ENCODE measurements at regions not wholly inside any gene's neighbourhood (a gene's known extent, or its start where the extent isn't known, plus 50 kb on each side); places are given as distances from the start of the nearest gene placed in this dataset.

DNA sequence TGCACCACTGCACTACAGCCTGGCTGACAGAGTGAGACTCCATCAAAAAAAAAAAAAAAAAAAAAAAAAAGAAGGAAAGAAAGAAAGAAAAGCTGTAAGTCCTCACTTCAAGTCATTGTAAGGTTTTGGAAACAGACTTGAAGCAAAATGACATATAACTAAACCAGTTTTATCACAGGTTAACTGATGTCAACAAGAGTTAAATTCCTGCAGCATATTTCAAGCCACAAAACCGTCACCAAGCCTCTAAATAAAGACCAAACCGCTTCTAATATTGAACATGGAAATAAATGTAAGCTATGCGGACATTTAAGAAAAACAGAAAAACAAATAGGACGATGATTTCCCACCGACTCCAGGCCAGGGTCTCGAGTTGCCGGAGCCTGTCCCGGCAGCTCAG, 88.9 kb upstream of the RPS6KA2 start:
- no peak for DNase-seq
- Histone ChIP-seq H3K36me3 (ENCODE audit: insufficient read depth, low read length) (no peaks in the 10 kb centered on the region), H3K4me3 (ENCODE audit: low read length) (no peak overlapping the region), H3K27ac (ENCODE audit: low read depth, low read length) (no peak overlapping the region), H3K4me1 (ENCODE audit: insufficient read depth, low read length) (no peaks in the 10 kb centered on the region), H3K27me3 (ENCODE audit: insufficient read depth, low read length, poor library complexity, severe bottlenecking) (no peaks in the 10 kb centered on the region), H3K9me3 (ENCODE audit: low read length) (no peaks in the 10 kb centered on the region)
- Mint-ChIP-seq H3K27ac (no peak overlapping the region), H3K36me3 (no peaks in the 10 kb centered on the region), H3K9me3 (peaks cover 0 to 11% (median 3%) of the 10 kb centered on the region in 5 donors), H3K4me3 (no peak overlapping the region), H3K27me3 (peaks cover 6 to 14% of the 10 kb centered on the region in 2 donors), H3K4me1 (no peaks in the 10 kb centered on the region)
- ChIA-PET CTCF (no interaction called here), POLR2A (no interaction called here)

DNA sequence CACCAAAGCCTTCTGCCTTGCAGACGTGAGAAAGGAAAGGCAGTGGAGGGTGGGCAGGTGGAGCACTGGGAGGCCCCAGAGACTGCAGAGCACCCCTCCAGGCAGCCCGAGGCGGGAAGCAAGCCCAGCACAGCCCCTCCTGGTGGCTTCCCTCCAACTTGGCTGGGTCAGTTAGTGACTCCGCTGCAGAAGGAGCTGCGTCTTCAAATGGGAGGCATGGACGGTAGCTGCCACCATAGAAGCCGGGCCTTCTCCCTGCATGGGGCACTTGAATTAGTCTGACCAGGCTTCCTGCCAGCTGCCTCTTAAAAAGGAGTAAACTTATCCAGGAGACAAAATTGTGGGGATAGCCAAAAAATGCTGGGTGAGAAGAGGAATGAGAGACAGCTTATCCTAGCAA, 88.0 kb upstream of the RPS6KA2 start:
- H3K27ac Mint-ChIP-seq, result no peak overlapping the region
- ChIA-PET CTCF (no interaction called here), POLR2A (no interaction called here)
- H3K4me3 ChIP-seq (ENCODE audit: low read length), result no peak overlapping the region
- H3K4me1 Mint-ChIP-seq, result no peaks in the 10 kb centered on the region
- no peaks in the 10 kb centered on the region for H3K4me1 ChIP-seq (ENCODE audit: insufficient read depth, low read length)
- H3K36me3 ChIP-seq (ENCODE audit: insufficient read depth, low read length), result no peaks in the 10 kb centered on the region
- H3K9me3 Mint-ChIP-seq, result peaks cover 0 to 11% (median 3%) of the 10 kb centered on the region in 5 donors
- H3K36me3 Mint-ChIP-seq, result no peaks in the 10 kb centered on the region
- H3K9me3 ChIP-seq (ENCODE audit: low read length), result no peaks in the 10 kb centered on the region
- H3K27me3 Mint-ChIP-seq, result peaks cover 6 to 14% of the 10 kb centered on the region in 2 donors
- no peaks in the 10 kb centered on the region for H3K27me3 ChIP-seq (ENCODE audit: insufficient read depth, low read length, poor library complexity, severe bottlenecking)
- no peak overlapping the region for H3K27ac ChIP-seq (ENCODE audit: low read depth, low read length)
- no peak for DNase-seq
- H3K4me3 Mint-ChIP-seq, result no peak overlapping the region

DNA sequence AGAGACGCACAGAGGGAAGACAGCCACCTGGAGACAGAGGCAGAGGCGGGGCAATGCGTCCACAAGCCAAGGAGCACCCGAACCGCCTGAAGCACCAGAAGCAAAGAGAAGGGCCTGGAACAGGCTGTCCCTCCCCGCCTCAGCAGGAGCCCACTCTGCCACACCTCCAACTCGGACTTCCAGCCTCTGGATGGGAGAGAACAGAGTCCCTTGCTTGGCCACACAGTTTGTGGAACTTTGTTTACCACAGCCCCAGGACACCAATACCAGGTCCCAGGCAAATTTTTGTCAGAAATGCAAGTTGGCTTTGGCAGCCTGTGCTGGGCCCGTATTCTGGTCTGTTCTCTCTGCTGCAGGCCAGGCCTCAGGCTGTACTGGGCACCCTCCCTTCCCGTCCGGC, 87.5 kb upstream of the RPS6KA2 start:
- ChIA-PET CTCF (no interaction called here), POLR2A (no interaction called here)
- no peak overlapping the region for H3K4me3 ChIP-seq (ENCODE audit: low read length)
- H3K27me3 ChIP-seq (ENCODE audit: insufficient read depth, low read length, poor library complexity, severe bottlenecking), result no peaks in the 10 kb centered on the region
- H3K27ac Mint-ChIP-seq, result peak overlapping the region in 1 of 8 donors; percentile 49
- H3K4me3 Mint-ChIP-seq, result no peak overlapping the region
- H3K36me3 Mint-ChIP-seq, result no peaks in the 10 kb centered on the region
- no peak overlapping the region for H3K27ac ChIP-seq (ENCODE audit: low read depth, low read length)
- peaks cover 0 to 11% (median 3%) of the 10 kb centered on the region in 5 donors for H3K9me3 Mint-ChIP-seq
- no peaks in the 10 kb centered on the region for H3K9me3 ChIP-seq (ENCODE audit: low read length)
- H3K27me3 Mint-ChIP-seq, result peaks cover 6 to 14% of the 10 kb centered on the region in 2 donors
- H3K36me3 ChIP-seq (ENCODE audit: insufficient read depth, low read length), result no peaks in the 10 kb centered on the region
- H3K4me1 ChIP-seq (ENCODE audit: insufficient read depth, low read length), result no peaks in the 10 kb centered on the region
- no peak for DNase-seq
- H3K4me1 Mint-ChIP-seq, result no peaks in the 10 kb centered on the region

- H3K27me3 ChIP-seq (ENCODE audit: insufficient read depth, low read length, poor library complexity, severe bottlenecking), result no peaks in the 10 kb centered on the region
- H3K4me3 ChIP-seq (ENCODE audit: low read length), result no peak overlapping the region
- Mint-ChIP-seq H3K27ac (no peak overlapping the region), H3K4me1 (no peaks in the 10 kb centered on the region), H3K9me3 (peaks cover 0 to 11% (median 3%) of the 10 kb centered on the region in 5 donors), H3K36me3 (no peaks in the 10 kb centered on the region), H3K27me3 (peaks cover 6 to 14% of the 10 kb centered on the region in 2 donors), H3K4me3 (no peak overlapping the region)
- H3K27ac ChIP-seq (ENCODE audit: low read depth, low read length), result no peak overlapping the region
- ChIA-PET CTCF (no interaction called here), POLR2A (no interaction called here)
- H3K9me3 ChIP-seq (ENCODE audit: low read length), result no peaks in the 10 kb centered on the region
- DNase-seq, result no peak
- no peaks in the 10 kb centered on the region for H3K36me3 ChIP-seq (ENCODE audit: insufficient read depth, low read length)
- no peaks in the 10 kb centered on the region for H3K4me1 ChIP-seq (ENCODE audit: insufficient read depth, low read length)
Observed at GRCh38 chr6:166714187-166714510, 87.1 kb upstream of the RPS6KA2 start.

DNA sequence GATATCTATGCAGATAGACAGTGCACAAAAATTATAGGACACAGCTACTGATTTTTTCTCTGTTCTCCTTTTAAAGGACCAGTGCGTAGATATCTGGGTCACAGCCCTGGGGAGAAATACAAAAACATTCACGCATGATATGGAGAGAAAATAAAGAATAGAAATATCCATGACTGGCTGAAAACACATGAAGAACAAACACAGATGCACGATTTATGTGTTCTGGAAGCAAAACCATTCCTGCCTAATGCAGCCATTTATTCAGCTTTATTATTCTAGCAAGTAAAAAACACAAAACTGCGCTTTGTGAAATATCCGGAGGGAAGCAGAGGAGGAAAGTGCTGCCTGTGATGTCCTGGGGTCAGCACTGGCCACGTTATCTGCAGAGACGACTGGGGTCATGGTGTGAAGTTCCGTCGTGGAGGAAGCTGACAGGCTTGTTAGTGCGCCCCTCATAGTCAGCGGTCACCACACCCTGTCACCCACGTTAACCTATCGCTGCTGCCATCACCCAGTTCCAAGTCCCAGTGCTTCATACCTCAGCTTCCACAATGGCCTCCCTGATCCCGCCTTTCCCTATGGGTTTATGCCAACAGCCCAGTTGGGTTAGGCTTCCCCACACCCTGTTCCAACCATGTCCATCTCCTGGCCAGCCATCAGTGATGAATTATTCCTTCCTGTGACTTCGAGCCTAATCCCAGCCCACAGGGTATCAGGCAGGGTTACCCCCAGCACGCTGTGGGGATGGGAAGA, 86.6 kb upstream of the RPS6KA2 start:
- Mint-ChIP-seq H3K36me3 (no peaks in the 10 kb centered on the region), H3K9me3 (peaks cover 0 to 11% (median 3%) of the 10 kb centered on the region in 5 donors), H3K27ac (no peak overlapping the region), H3K4me1 (no peaks in the 10 kb centered on the region), H3K27me3 (peaks cover 6 to 14% of the 10 kb centered on the region in 2 donors), H3K4me3 (no peak overlapping the region)
- CTCF ChIA-PET, result no interaction called here
- H3K9me3 ChIP-seq (ENCODE audit: low read length), result no peaks in the 10 kb centered on the region
- no peaks in the 10 kb centered on the region for H3K27me3 ChIP-seq (ENCODE audit: insufficient read depth, low read length, poor library complexity, severe bottlenecking)
- no peaks in the 10 kb centered on the region for H3K4me1 ChIP-seq (ENCODE audit: insufficient read depth, low read length)
- no peak for DNase-seq
- POLR2A ChIA-PET, result no interaction called here
- no peak overlapping the region for H3K27ac ChIP-seq (ENCODE audit: low read depth, low read length)
- H3K36me3 ChIP-seq (ENCODE audit: insufficient read depth, low read length), result no peaks in the 10 kb centered on the region
- H3K4me3 ChIP-seq (ENCODE audit: low read length), result no peak overlapping the region

- Histone ChIP-seq H3K36me3 (ENCODE audit: insufficient read depth, low read length) (no peaks in the 10 kb centered on the region), H3K9me3 (ENCODE audit: low read length) (no peaks in the 10 kb centered on the region), H3K4me3 (ENCODE audit: low read length) (no peak overlapping the region), H3K27ac (ENCODE audit: low read depth, low read length) (no peak overlapping the region), H3K27me3 (ENCODE audit: insufficient read depth, low read length, poor library complexity, severe bottlenecking) (no peaks in the 10 kb centered on the region), H3K4me1 (ENCODE audit: insufficient read depth, low read length) (no peaks in the 10 kb centered on the region)
- POLR2A ChIA-PET, result no interaction called here
- Mint-ChIP-seq H3K4me1 (no peaks in the 10 kb centered on the region), H3K27ac (no peak overlapping the region), H3K9me3 (peaks cover 0 to 11% (median 3%) of the 10 kb centered on the region in 5 donors), H3K4me3 (no peak overlapping the region), H3K36me3 (no peaks in the 10 kb centered on the region), H3K27me3 (peaks cover 6 to 13% of the 10 kb centered on the region in 2 donors)
- no peak for DNase-seq
- CTCF ChIA-PET, result no interaction called here
Observed at GRCh38 chr6:166712286-166713228, 85.5 kb upstream of the RPS6KA2 start.

- no peaks in the 10 kb centered on the region for H3K4me1 Mint-ChIP-seq
- H3K27me3 Mint-ChIP-seq, result peaks cover 4 to 20% of the 10 kb centered on the region in 2 donors
- peaks cover 0 to 1% (median 0%) of the 10 kb centered on the region in 3 donors for H3K36me3 Mint-ChIP-seq
- no peak overlapping the region for H3K27ac Mint-ChIP-seq
- Histone ChIP-seq H3K4me1 (ENCODE audit: insufficient read depth, low read length) (no peaks in the 10 kb centered on the region), H3K27ac (ENCODE audit: low read depth, low read length) (no peak overlapping the region), H3K36me3 (ENCODE audit: insufficient read depth, low read length) (no peaks in the 10 kb centered on the region), H3K4me3 (ENCODE audit: low read length) (no peak overlapping the region), H3K9me3 (ENCODE audit: low read length) (no peaks in the 10 kb centered on the region), H3K27me3 (ENCODE audit: insufficient read depth, low read length, poor library complexity, severe bottlenecking) (no peaks in the 10 kb centered on the region)
- no peak for DNase-seq
- POLR2A ChIA-PET, result no interaction called here
- CTCF ChIA-PET, result no interaction called here
- H3K4me3 Mint-ChIP-seq, result no peak overlapping the region
- peaks cover 0 to 11% (median 3%) of the 10 kb centered on the region in 5 donors for H3K9me3 Mint-ChIP-seq
Observed at GRCh38 chr6:166710084-166710483, 83.0 kb upstream of the RPS6KA2 start.

GRCh38 chr6:166708460-166708859, 81.4 kb upstream of the RPS6KA2 start:
- H3K4me3 Mint-ChIP-seq, result no peak overlapping the region
- no peaks in the 10 kb centered on the region for H3K4me1 ChIP-seq (ENCODE audit: insufficient read depth, low read length)
- no peak overlapping the region for H3K27ac ChIP-seq (ENCODE audit: low read depth, low read length)
- H3K36me3 ChIP-seq (ENCODE audit: insufficient read depth, low read length), result no peaks in the 10 kb centered on the region
- H3K9me3 ChIP-seq (ENCODE audit: low read length), result no peaks in the 10 kb centered on the region
- H3K27me3 Mint-ChIP-seq, result peaks cover 0 to 30% of the 10 kb centered on the region in 2 donors
- DNase-seq, result no peak
- peaks cover 0 to 11% (median 3%) of the 10 kb centered on the region in 5 donors for H3K9me3 Mint-ChIP-seq
- no peak overlapping the region for H3K27ac Mint-ChIP-seq
- ChIA-PET CTCF (no interaction called here), POLR2A (no interaction called here)
- no peaks in the 10 kb centered on the region for H3K27me3 ChIP-seq (ENCODE audit: insufficient read depth, low read length, poor library complexity, severe bottlenecking)
- no peak overlapping the region for H3K4me3 ChIP-seq (ENCODE audit: low read length)
- H3K4me1 Mint-ChIP-seq, result no peaks in the 10 kb centered on the region
- peaks cover 0 to 1% (median 0%) of the 10 kb centered on the region in 3 donors for H3K36me3 Mint-ChIP-seq

Data from CD8-positive, alpha-beta memory T cell (primary cell).